IMR-90 (cell line): ENCODE measurements at regions not wholly inside any gene's neighbourhood (a gene's known extent, or its start where the extent isn't known, plus 50 kb on each side); places are given as distances from the start of the nearest gene placed in this dataset.

Experiments used
- ATAC-seq: fragments of 200-7000 bp; cut with Tn5 transposase; 2 replicates; pipeline ENCODE4 v1.9.1; 2020; ENCODE audit warnings: low read depth, mild to moderate bottlenecking, moderate library complexity
- BruUV-seq: library from RNA; stranded (reverse); fragments of 400-500 nt; replicated peaks from 2 replicates; lab custom pipeline; 2021; lab: Mats Ljungman, UMichigan
- CTCF ChIA-PET: fragments of 300-600 bp; formaldehyde crosslinking; extraction: SDS; loops from one replicate; lab custom pipeline; 2021; ENCODE audit warnings: antibody characterized with exemption; lab: Yijun Ruan, JAX
- POLR2A ChIA-PET: fragments of 300-600 bp; sonication (Branson Sonifier 250); formaldehyde crosslinking; loops from one replicate; lab custom pipeline; 2022; ENCODE audit warnings: antibody characterized with exemption; ENCODE audit not compliant: unreplicated experiment; lab: Charles Lee
- DNase-seq: peaks from one replicate; pipeline ENCODE4 v3.0.0; 2013
- H2AFZ ChIP-seq: replicated peaks from 2 replicates; pipeline ENCODE3; 2013; ENCODE audit warnings: low read length, mild to moderate bottlenecking; ENCODE audit not compliant: poor library complexity
- H2AK5ac ChIP-seq: 2 replicates; pipeline ENCODE4 v1.6.1; 2013; ENCODE audit warnings: low read depth, low read length, inconsistent platforms
- H2AK9ac ChIP-seq: replicated peaks from 2 replicates; pipeline ENCODE3; 2013; ENCODE audit warnings: mild to moderate bottlenecking, low read depth, low read length, moderate library complexity; ENCODE audit not compliant: poor library complexity
- H2BK120ac ChIP-seq: 2 replicates; pipeline ENCODE4 v1.6.1; 2013; ENCODE audit warnings: low read depth, low read length, inconsistent platforms
- H2BK15ac ChIP-seq: 3 replicates; pipeline ENCODE4 v1.6.1; 2013; ENCODE audit warnings: low read depth, low read length, inconsistent platforms
- H2BK20ac ChIP-seq: 2 replicates; pipeline ENCODE4 v1.6.1; 2013; ENCODE audit warnings: low read depth, mild to moderate bottlenecking, inconsistent platforms, low read length, moderate library complexity
- H2BK5ac ChIP-seq: 2 replicates; pipeline ENCODE4 v1.6.1; 2013; ENCODE audit warnings: mild to moderate bottlenecking, low read depth, low read length, inconsistent platforms; ENCODE audit not compliant: poor library complexity, severe bottlenecking
- H3K14ac ChIP-seq: replicated peaks from 2 replicates; pipeline ENCODE4 v1.6.1; 2013; ENCODE audit warnings: low read depth, low read length, inconsistent platforms
- H3K18ac ChIP-seq: 2 replicates; pipeline ENCODE4 v1.6.1; 2013; ENCODE audit warnings: low read depth, low read length, control low read depth
- H3K23ac ChIP-seq: 2 replicates; pipeline ENCODE4 v1.6.1; 2013; ENCODE audit warnings: low read depth, low read length, inconsistent platforms
- H3K27ac ChIP-seq: 2 replicates; pipeline ENCODE4 v1.5.1; 2013; ENCODE audit warnings: mild to moderate bottlenecking, control low read depth, low read length; ENCODE audit not compliant: insufficient read depth
- H3K27me3 ChIP-seq: 2 replicates; pipeline ENCODE4 v1.6.1; 2013; ENCODE audit warnings: low read length; ENCODE audit not compliant: control insufficient read depth, insufficient read depth
- H3K36me3 ChIP-seq: 2 replicates; pipeline ENCODE4 v1.6.1; 2013; ENCODE audit warnings: low read length, mixed read lengths; ENCODE audit not compliant: control insufficient read depth, insufficient read depth
- H3K4ac ChIP-seq: 2 replicates; pipeline ENCODE4 v1.6.1; 2013; ENCODE audit warnings: low read depth, low read length, inconsistent platforms
- H3K4me1 ChIP-seq: 2 replicates; pipeline ENCODE4 v1.6.1; 2013; ENCODE audit warnings: low read length, mixed read lengths; ENCODE audit not compliant: control insufficient read depth, insufficient read depth
- H3K4me2 ChIP-seq: 2 replicates; pipeline ENCODE4 v1.6.1; 2013; ENCODE audit warnings: low read depth, mild to moderate bottlenecking, control low read depth, low read length, moderate library complexity
- H3K4me3 ChIP-seq: 2 replicates; pipeline ENCODE4 v1.5.1; 2013; ENCODE audit warnings: low read depth, mild to moderate bottlenecking, control low read depth, low read length, moderate library complexity; ENCODE audit not compliant: insufficient read depth
- H3K56ac ChIP-seq: 2 replicates; pipeline ENCODE4 v1.6.1; 2013; ENCODE audit warnings: low read length, inconsistent platforms; ENCODE audit not compliant: insufficient read depth; ENCODE audit errors: extremely low read depth
- H3K79me1 ChIP-seq, 2 experiments: 2 replicates each; pipeline ENCODE4 v1.6.1; 2013; ENCODE audit warnings: low read length in 2 of 2, inconsistent platforms in 1 of 2, low read depth in 1 of 2
- H3K9ac ChIP-seq: 2 replicates; pipeline ENCODE4 v1.6.1; 2013; ENCODE audit warnings: low read depth, low read length, control low read depth
- H3K9me1 ChIP-seq: 2 replicates; pipeline ENCODE4 v1.6.1; 2013; ENCODE audit warnings: low read length, inconsistent platforms; ENCODE audit not compliant: insufficient read depth
- H3K9me3 ChIP-seq: 2 replicates; pipeline ENCODE4 v1.6.1; 2013; ENCODE audit warnings: low read length; ENCODE audit not compliant: control insufficient read depth, insufficient read depth
- H4K20me1 ChIP-seq: 2 replicates; pipeline ENCODE4 v1.6.1; 2013; ENCODE audit warnings: low read length, inconsistent platforms; ENCODE audit not compliant: insufficient read depth
- H4K5ac ChIP-seq: 2 replicates; pipeline ENCODE4 v1.6.1; 2013; ENCODE audit warnings: mild to moderate bottlenecking, low read depth, low read length, control low read depth
- H4K8ac ChIP-seq, 2 experiments: 2 replicates each; pipeline ENCODE4 v1.6.1; 2013; ENCODE audit warnings: low read depth in 2 of 2, low read length in 2 of 2, control low read depth in 1 of 2, inconsistent platforms in 1 of 2
- H4K91ac ChIP-seq: 2 replicates; pipeline ENCODE4 v1.6.1; 2013; ENCODE audit warnings: low read depth, low read length, inconsistent platforms; ENCODE audit not compliant: insufficient read depth
- BHLHE40 ChIP-seq: fragments of 150-350 bp; IDR thresholded peaks from 2 replicates; pipeline ENCODE4 v1.6.1; 2016; ENCODE audit warnings: mild to moderate bottlenecking, low read depth, low read length
- CEBPB ChIP-seq: IDR thresholded peaks from 2 replicates; pipeline ENCODE4 v1.6.1; 2012; ENCODE audit warnings: low read depth, low read length, improper control_type of control experiment
- CHD1 ChIP-seq: IDR thresholded peaks from 2 replicates; pipeline ENCODE4 v1.6.1; 2012; ENCODE audit warnings: low read depth, low read length, improper control_type of control experiment
- CTCF ChIP-seq: conservative IDR thresholded peaks from 2 replicates; pipeline ENCODE4 v1.5.1; 2012; ENCODE audit warnings: mild to moderate bottlenecking, low read depth, low read length, improper control_type of control experiment
- ELK1 ChIP-seq: fragments of 150-350 bp; IDR thresholded peaks from 2 replicates; pipeline ENCODE4 v1.6.1; 2016; ENCODE audit warnings: low read depth, mild to moderate bottlenecking, low read length, moderate library complexity, borderline replicate concordance
- MAFK ChIP-seq: IDR thresholded peaks from 2 replicates; pipeline ENCODE4 v1.6.1; 2012; ENCODE audit warnings: low read depth, low read length, improper control_type of control experiment
- MAZ ChIP-seq: IDR thresholded peaks from 2 replicates; pipeline ENCODE4 v1.6.1; 2012; ENCODE audit warnings: low read depth, mild to moderate bottlenecking, low read length, improper control_type of control experiment, moderate library complexity, borderline replicate concordance
- MXI1 ChIP-seq: IDR thresholded peaks from 2 replicates; pipeline ENCODE4 v1.6.1; 2012; ENCODE audit warnings: low read depth, mild to moderate bottlenecking, low read length, moderate library complexity, borderline replicate concordance
- POLR2A ChIP-seq: IDR thresholded peaks from 2 replicates; pipeline ENCODE4 v1.6.1; 2012; ENCODE audit warnings: mild to moderate bottlenecking, low read depth, low read length
- RAD21 ChIP-seq: IDR thresholded peaks from 2 replicates; pipeline ENCODE4 v1.6.1; 2012; ENCODE audit warnings: low read length, improper control_type of control experiment
- RCOR1 ChIP-seq: IDR thresholded peaks from 2 replicates; pipeline ENCODE4 v1.6.1; 2012; ENCODE audit warnings: mild to moderate bottlenecking, low read length, improper control_type of control experiment; ENCODE audit not compliant: insufficient replicate concordance
- RFX5 ChIP-seq: IDR thresholded peaks from 2 replicates; pipeline ENCODE4 v1.8.0; 2012; ENCODE audit warnings: low read depth, mild to moderate bottlenecking, low read length, moderate library complexity
- SMC3 ChIP-seq: fragments of 150-350 bp; IDR thresholded peaks from 2 replicates; pipeline ENCODE4 v1.6.1; 2016; ENCODE audit warnings: low read depth, mild to moderate bottlenecking, antibody characterized with exemption, low read length, moderate library complexity
- WGBS, 2 experiments: methylation state at CpG; one replicate each; pipeline versions ENCODE4 v1.1.5 to v1.1.7; 2013; ENCODE audit warnings: missing lambda C conversion rate in 2 of 2; ENCODE audit not compliant: insufficient read length in 1 of 2; ENCODE audit errors: extremely low coverage in 2 of 2; 5-methylcytosine and 5-hydroxymethylcytosine counted together
- dilution Hi-C: fragments of 300-500 bp; cut with HindIII; formaldehyde crosslinking; loops from one replicate; pipeline ENCODE4 v1.14.3; 2018; ENCODE audit warnings: low sequenced_read_pairs; ENCODE audit not compliant: unreplicated experiment
- in situ Hi-C: fragments of 300-500 bp; cut with MboI; formaldehyde crosslinking; loops from 3 replicates; pipeline ENCODE4 v1.14.3; 2019; ENCODE audit warnings: low sequenced_read_pairs, inconsistent platforms, mixed read lengths
- intact Hi-C: fragments of 100-400 bp; cut with micrococcal nuclease; formaldehyde crosslinking; loops from 2 replicates; pipeline ENCODE4 v1.10.0; 2022
- TF ChIP-seq, protein P1 (sequence below): fragments of 150-350 bp; IDR thresholded peaks from 2 replicates; pipeline ENCODE4 v1.6.1; 2017; ENCODE audit warnings: mild to moderate bottlenecking, antibody characterized with exemption, low read length, low read depth

GRCh38 chr14:53236708-53237107, 83.6 kb upstream of the DDHD1 start:
- no TSS peak for BruUV-seq
- no peak for ATAC-seq
- ChIA-PET POLR2A (no interaction called here), CTCF (interaction anchor here (1.7 kb wide), 1 partner anchor 23 kb away, joined by 3 read pairs; no protein-coding TSS in a partner anchor)
- Histone ChIP-seq H4K20me1 (no peaks in the 10 kb centered on the region), H2BK20ac (no peak overlapping the region), H3K4me1 (no peaks in the 10 kb centered on the region), H3K9me3 (no peaks in the 10 kb centered on the region), H3K18ac (no peak overlapping the region), H4K5ac (no peak overlapping the region), H2AK5ac (no peak overlapping the region), H3K79me1 (no peaks in the 10 kb centered on the region), H2BK15ac (no peak overlapping the region), H2AFZ (no peak overlapping the region), H3K36me3 (no peaks in the 10 kb centered on the region), H3K14ac (no peak overlapping the region), H2AK9ac (no peak overlapping the region), H3K4me2 (no peak overlapping the region), H3K4me3 (no peak overlapping the region), H3K56ac (no peak overlapping the region), H3K4ac (no peak overlapping the region), H3K9ac (no peak overlapping the region), H3K23ac (no peak overlapping the region), H3K27me3 (peaks cover 2% of the 10 kb centered on the region; the same call in 1 of the 2 replicates), H2BK120ac (no peak overlapping the region), H3K9me1 (no peaks in the 10 kb centered on the region), H4K91ac (no peak overlapping the region), H2BK5ac (no peak overlapping the region), H4K8ac (no peak overlapping the region), H3K27ac (no peak overlapping the region)
- TF ChIP-seq POLR2A (no peak), SMC3 (no peak), CHD1 (no peak), RFX5 (no peak), CTCF (no peak), ELK1 (no peak), CEBPB (no peak), RCOR1 (no peak), MAZ (no peak), MAFK (no peak), BHLHE40 (no peak), MXI1 (no peak), RAD21 (no peak)
- TF ChIP-seq, protein P1, sequence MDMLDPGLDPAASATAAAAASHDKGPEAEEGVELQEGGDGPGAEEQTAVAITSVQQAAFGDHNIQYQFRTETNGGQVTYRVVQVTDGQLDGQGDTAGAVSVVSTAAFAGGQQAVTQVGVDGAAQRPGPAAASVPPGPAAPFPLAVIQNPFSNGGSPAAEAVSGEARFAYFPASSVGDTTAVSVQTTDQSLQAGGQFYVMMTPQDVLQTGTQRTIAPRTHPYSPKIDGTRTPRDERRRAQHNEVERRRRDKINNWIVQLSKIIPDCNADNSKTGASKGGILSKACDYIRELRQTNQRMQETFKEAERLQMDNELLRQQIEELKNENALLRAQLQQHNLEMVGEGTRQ: no peak
- no CpG with 5 or more reads among the region's 3 CpGs for WGBS, 2 experiments
- in situ Hi-C loops: no loop called here
- DNase-seq: no peak
- dilution Hi-C loops: no loop called here
- intact Hi-C loops: no loop called here
